GM21717 (cell line): ENCODE measurements at regions not wholly inside any gene's neighbourhood (a gene's known extent, or its start where the extent isn't known, plus 50 kb on each side); places are given as distances from the start of the nearest gene placed in this dataset.
"Not testable (repeated sequence)": the region's sequence is repeated elsewhere in the genome, so short reads cannot be mapped to it uniquely, and the experiment has no call there.

Source experiments
- ATAC-seq: cut with Tn5 transposase; IDR thresholded peaks from one replicate; pipeline ENCODE4 v1.9.1; 2021; ENCODE audit warnings: mild to moderate bottlenecking, moderate library complexity; ENCODE audit not compliant: unreplicated experiment

GRCh38 chr4:12138488-12138887 is 709.8 kb upstream of the HS3ST1 start:
- no peak for ATAC-seq

GRCh38 chr4:12137575-12137974 is 708.9 kb upstream of the HS3ST1 start:
- ATAC-seq = no peak

GRCh38 chr4:12126474-12126873 is 697.8 kb upstream of the HS3ST1 start:
- no peak for ATAC-seq

- no peak for ATAC-seq
Measured at GRCh38 chr4:12124138-12124537, 695.4 kb upstream of the HS3ST1 start.

- ATAC-seq = no peak
Measured at GRCh38 chr4:12123707-12124106, 695.0 kb upstream of the HS3ST1 start.

GRCh38 chr4:12122316-12122715 is 693.6 kb upstream of the HS3ST1 start:
- no peak for ATAC-seq

- no peak for ATAC-seq
Measured at GRCh38 chr4:12120968-12121367, 692.3 kb upstream of the HS3ST1 start.

GRCh38 chr4:12118651-12119213 is 690.0 kb upstream of the HS3ST1 start:
- peak; percentile 94 for ATAC-seq

- ATAC-seq = no peak
Measured at GRCh38 chr4:12116009-12116552, 687.4 kb upstream of the HS3ST1 start.

- no peak for ATAC-seq
Measured at GRCh38 chr4:12110627-12111026, 681.9 kb upstream of the HS3ST1 start.

GRCh38 chr4:12109056-12109455 is 680.4 kb upstream of the HS3ST1 start:
- not testable (repeated sequence) for ATAC-seq

- no peak for ATAC-seq
Measured at GRCh38 chr4:12105519-12105918, 676.8 kb upstream of the HS3ST1 start.

GRCh38 chr4:12089920-12090319 is 661.2 kb upstream of the HS3ST1 start:
- ATAC-seq = not testable (repeated sequence)

GRCh38 chr4:12084690-12085089 is 656.0 kb upstream of the HS3ST1 start:
- no peak for ATAC-seq

GRCh38 chr4:12071316-12071715 is 642.6 kb upstream of the HS3ST1 start:
- ATAC-seq = no peak

- no peak for ATAC-seq
Measured at GRCh38 chr4:12053966-12054365, 625.3 kb upstream of the HS3ST1 start.

GRCh38 chr4:12053556-12053955 is 624.9 kb upstream of the HS3ST1 start:
- no peak for ATAC-seq

- ATAC-seq = no peak
Measured at GRCh38 chr4:12050357-12050756, 621.7 kb upstream of the HS3ST1 start.

- ATAC-seq = no peak
Measured at GRCh38 chr4:12042818-12043217, 614.1 kb upstream of the HS3ST1 start.

- ATAC-seq = no peak
Measured at GRCh38 chr4:12041828-12042227, 613.1 kb upstream of the HS3ST1 start.

- ATAC-seq = no peak
Measured at GRCh38 chr4:12036450-12036849, 607.8 kb upstream of the HS3ST1 start.

GRCh38 chr4:12028258-12028657 is 599.6 kb upstream of the HS3ST1 start:
- no peak for ATAC-seq

GRCh38 chr4:12022409-12022808 is 593.7 kb upstream of the HS3ST1 start:
- no peak for ATAC-seq
